ENCODE measurements at regions not wholly inside any gene's neighbourhood (a gene's known extent, or its start where the extent isn't known, plus 50 kb on each side); places are given as distances from the start of the nearest gene placed in this dataset.
"Not testable (repeated sequence)": the region's sequence is repeated elsewhere in the genome, so short reads cannot be mapped to it uniquely, and the experiment has no call there.

DNA sequence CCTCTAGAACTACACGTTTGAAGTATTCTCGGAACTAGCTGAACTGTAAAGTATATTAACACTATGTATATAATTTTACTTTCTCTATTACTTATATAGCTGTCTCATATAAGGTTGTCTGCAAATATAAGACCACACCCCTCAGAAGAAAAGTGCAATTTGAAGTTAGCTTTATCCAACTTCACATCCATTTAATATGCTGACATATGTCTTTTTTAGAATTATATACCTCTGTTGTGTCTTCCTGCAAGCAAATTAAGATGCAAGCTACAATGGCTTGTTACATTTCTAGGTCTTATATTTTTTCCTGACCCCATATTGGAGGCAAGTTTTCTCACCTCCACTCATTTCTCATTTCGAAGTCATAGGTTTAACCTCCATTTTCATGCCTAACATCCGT, 349.0 kb upstream of the AGA start:
- no peaks in the 10 kb centered on the region for H3K27me3 Mint-ChIP-seq (ENCODE audit: low read depth)
- no peaks in the 10 kb centered on the region for H3K4me1 Mint-ChIP-seq (ENCODE audit: low read depth)

DNA sequence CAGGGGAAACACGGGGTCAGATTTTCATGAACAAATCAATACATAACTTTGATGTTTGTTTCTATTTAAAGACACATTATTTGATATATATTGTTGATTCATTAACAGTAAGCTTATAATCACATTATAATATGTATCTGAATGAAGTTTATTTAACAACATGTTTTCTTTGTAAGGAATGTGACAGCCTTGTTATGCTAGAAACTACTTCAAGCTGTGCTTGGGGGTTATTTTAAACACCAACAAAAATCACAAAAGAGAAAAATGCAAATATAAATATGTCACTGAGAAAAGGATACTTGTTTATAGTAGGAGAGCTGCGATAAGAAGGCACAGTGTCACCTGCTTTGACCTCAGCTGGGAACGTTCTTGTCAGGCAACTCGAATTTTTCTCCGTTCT, 354.6 kb upstream of the AGA start:
- H3K4me1 Mint-ChIP-seq (ENCODE audit: low read depth), result no peaks in the 10 kb centered on the region

More for the DNA sequence above, 349.0 kb upstream of the AGA start:
- no peaks in the 10 kb centered on the region for H3K36me3 Mint-ChIP-seq (ENCODE audit: low read depth)
- no peaks in the 10 kb centered on the region for H3K9me3 Mint-ChIP-seq
- H3K4me3 Mint-ChIP-seq (ENCODE audit: low read depth), result no peak overlapping the region
- no peak overlapping the region for H3K27ac Mint-ChIP-seq
- intact Hi-C loops (cut with micrococcal nuclease), result no loop called here
- DNase-seq (ENCODE audit: low spot score), result no peak

DNA sequence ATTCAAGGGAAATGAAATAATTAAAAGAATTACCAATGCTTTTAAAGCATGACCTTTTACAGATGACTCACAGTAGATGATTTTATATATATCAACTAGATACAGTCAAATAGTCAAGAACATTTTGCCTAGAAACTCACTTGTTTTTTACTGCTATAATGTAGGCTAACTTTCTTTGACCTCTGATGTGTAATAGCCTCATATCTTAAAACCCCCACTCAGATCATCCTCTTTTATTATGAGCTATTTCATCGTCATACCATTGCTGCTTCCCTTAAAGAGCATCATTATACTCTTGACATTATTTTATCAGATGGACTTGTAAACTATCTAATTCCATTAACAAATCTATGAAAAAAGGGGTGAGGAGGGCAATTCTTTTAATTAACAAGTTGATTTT, 355.9 kb upstream of the AGA start:
- intact Hi-C loops (cut with micrococcal nuclease), result no loop called here
- Mint-ChIP-seq H3K4me3 (ENCODE audit: low read depth) (no peak overlapping the region), H3K9me3 (no peaks in the 10 kb centered on the region), H3K36me3 (ENCODE audit: low read depth) (no peaks in the 10 kb centered on the region), H3K4me1 (ENCODE audit: low read depth) (no peaks in the 10 kb centered on the region), H3K27ac (no peak overlapping the region), H3K27me3 (ENCODE audit: low read depth) (no peaks in the 10 kb centered on the region)
- no peak for DNase-seq (ENCODE audit: low spot score)

More for the DNA sequence above, 354.6 kb upstream of the AGA start:
- H3K9me3 Mint-ChIP-seq, result no peaks in the 10 kb centered on the region
- intact Hi-C loops (cut with micrococcal nuclease), result no loop called here
- H3K27ac Mint-ChIP-seq, result no peak overlapping the region
- no peaks in the 10 kb centered on the region for H3K27me3 Mint-ChIP-seq (ENCODE audit: low read depth)
- no peaks in the 10 kb centered on the region for H3K36me3 Mint-ChIP-seq (ENCODE audit: low read depth)
- no peak for DNase-seq (ENCODE audit: low spot score)
- no peak overlapping the region for H3K4me3 Mint-ChIP-seq (ENCODE audit: low read depth)

DNA sequence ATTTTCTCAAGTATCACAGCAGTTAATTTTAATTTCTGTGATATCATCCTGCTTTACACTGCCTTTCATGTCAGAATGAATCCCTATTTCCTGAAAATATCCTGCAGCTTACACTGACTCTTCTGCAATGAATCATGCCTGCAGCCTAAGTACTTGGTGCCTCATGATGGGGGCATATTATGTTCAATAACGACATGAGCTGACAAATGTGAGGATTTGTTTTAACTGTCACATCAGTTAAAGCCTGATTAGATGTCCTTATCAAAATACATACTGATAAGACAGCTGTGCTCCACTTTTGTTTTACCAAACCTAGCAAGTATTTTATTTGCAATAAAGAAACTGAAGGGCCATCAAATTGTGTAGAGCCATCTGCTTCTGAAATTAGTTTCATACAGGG, 359.9 kb upstream of the AGA start:
- no peaks in the 10 kb centered on the region for H3K4me1 Mint-ChIP-seq (ENCODE audit: low read depth)
- no peak for DNase-seq (ENCODE audit: low spot score)
- H3K4me3 Mint-ChIP-seq (ENCODE audit: low read depth), result no peak overlapping the region
- no peaks in the 10 kb centered on the region for H3K9me3 Mint-ChIP-seq
- intact Hi-C loops (cut with micrococcal nuclease), result no loop called here
- no peaks in the 10 kb centered on the region for H3K36me3 Mint-ChIP-seq (ENCODE audit: low read depth)
- H3K27me3 Mint-ChIP-seq (ENCODE audit: low read depth), result no peaks in the 10 kb centered on the region
- H3K27ac Mint-ChIP-seq, result no peak overlapping the region

DNA sequence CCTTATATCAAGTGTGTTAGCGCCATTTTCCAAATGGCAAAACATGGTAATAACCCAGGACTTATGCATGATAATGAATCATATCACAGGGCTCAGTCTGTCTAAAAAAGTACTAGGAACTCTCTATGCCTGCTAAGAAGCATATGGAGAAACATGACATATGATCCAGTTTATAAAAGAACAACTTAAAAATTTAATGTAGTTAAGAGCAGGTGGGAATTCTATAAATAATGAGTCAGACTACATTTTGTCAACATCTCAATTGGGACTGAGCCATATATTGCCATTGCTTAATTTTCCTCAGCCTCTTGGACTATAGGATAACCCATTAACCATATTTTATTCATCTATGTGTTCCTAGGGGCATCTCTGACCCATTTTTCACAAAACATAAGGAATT, 360.4 kb upstream of the AGA start:
- intact Hi-C loops (cut with micrococcal nuclease), result no loop called here
- no peak overlapping the region for H3K4me3 Mint-ChIP-seq (ENCODE audit: low read depth)
- no peak overlapping the region for H3K27ac Mint-ChIP-seq
- H3K4me1 Mint-ChIP-seq (ENCODE audit: low read depth), result no peaks in the 10 kb centered on the region
- no peaks in the 10 kb centered on the region for H3K9me3 Mint-ChIP-seq
- H3K27me3 Mint-ChIP-seq (ENCODE audit: low read depth), result no peaks in the 10 kb centered on the region
- DNase-seq (ENCODE audit: low spot score), result no peak
- no peaks in the 10 kb centered on the region for H3K36me3 Mint-ChIP-seq (ENCODE audit: low read depth)

DNA sequence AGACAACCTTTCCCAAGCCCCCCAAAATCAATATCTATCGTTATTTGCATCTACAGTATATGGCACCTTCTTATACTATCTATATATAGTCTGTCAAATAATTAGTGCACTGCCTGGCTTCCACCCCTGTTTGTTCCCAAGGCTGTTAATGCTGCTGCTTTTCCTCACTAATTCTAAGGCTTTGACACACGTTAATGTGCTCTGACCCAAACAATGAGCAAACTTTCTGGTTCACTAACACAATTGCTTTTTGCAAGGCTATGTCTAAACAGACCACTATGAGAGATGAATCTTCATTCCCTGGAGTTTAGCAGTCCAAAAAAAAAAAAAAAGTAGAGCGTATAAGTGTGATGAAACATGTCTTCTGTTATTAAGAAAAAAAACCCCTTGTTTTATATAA, 360.9 kb upstream of the AGA start:
- intact Hi-C loops (cut with micrococcal nuclease), result no loop called here
- Mint-ChIP-seq H3K9me3 (no peaks in the 10 kb centered on the region), H3K36me3 (ENCODE audit: low read depth) (no peaks in the 10 kb centered on the region), H3K4me1 (ENCODE audit: low read depth) (no peaks in the 10 kb centered on the region), H3K27me3 (ENCODE audit: low read depth) (no peaks in the 10 kb centered on the region), H3K4me3 (ENCODE audit: low read depth) (no peak overlapping the region), H3K27ac (no peak overlapping the region)
- no peak for DNase-seq (ENCODE audit: low spot score)

DNA sequence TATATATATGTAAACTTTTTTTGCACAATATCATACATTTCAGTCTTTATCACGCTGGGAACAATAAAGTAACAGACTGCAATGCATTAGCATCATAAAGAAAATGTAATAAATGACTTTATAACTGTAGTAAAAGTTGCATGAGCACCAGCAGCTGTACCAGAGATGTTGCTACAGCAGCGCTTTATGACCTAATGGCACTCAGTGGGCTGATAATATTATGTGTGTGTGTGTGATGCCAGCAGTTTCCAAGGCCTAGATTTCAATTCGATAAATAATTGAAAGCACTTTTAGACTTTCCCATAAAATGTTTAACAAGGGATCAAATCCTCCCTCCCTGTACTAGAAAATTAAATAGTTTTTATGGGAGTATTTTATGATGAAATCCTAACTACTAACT, 367.6 kb upstream of the AGA start:
- no peaks in the 10 kb centered on the region for H3K36me3 Mint-ChIP-seq (ENCODE audit: low read depth)
- no peaks in the 10 kb centered on the region for H3K4me1 Mint-ChIP-seq (ENCODE audit: low read depth)
- intact Hi-C loops (cut with micrococcal nuclease), result no loop called here
- H3K9me3 Mint-ChIP-seq, result no peaks in the 10 kb centered on the region
- H3K27me3 Mint-ChIP-seq (ENCODE audit: low read depth), result no peaks in the 10 kb centered on the region
- H3K4me3 Mint-ChIP-seq (ENCODE audit: low read depth), result no peak overlapping the region
- no peak for DNase-seq (ENCODE audit: low spot score)
- H3K27ac Mint-ChIP-seq, result no peak overlapping the region

DNA sequence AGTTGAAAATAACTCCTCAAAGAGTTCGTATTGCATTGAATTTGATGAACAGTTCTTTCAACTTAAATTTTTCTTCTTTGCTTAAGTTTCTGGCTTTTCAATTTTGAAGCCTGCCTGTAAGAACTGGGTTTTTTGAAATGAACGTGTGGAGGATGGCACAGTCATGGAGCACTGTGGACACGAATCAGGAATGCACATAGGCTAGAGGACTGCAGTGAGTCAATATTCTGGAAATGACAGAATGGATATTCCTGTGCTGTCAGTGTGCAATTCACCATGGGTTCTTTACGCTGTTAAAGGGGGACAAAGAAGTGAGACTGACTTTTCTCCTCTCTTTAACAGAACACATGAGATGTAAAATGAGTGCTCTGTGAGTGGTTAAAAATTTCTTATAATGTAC, 368.0 kb upstream of the AGA start:
- no peak overlapping the region for H3K27ac Mint-ChIP-seq
- no peak overlapping the region for H3K4me3 Mint-ChIP-seq (ENCODE audit: low read depth)
- no peaks in the 10 kb centered on the region for H3K27me3 Mint-ChIP-seq (ENCODE audit: low read depth)
- DNase-seq (ENCODE audit: low spot score), result no peak
- no peaks in the 10 kb centered on the region for H3K9me3 Mint-ChIP-seq
- intact Hi-C loops (cut with micrococcal nuclease), result no loop called here
- no peaks in the 10 kb centered on the region for H3K36me3 Mint-ChIP-seq (ENCODE audit: low read depth)
- H3K4me1 Mint-ChIP-seq (ENCODE audit: low read depth), result no peaks in the 10 kb centered on the region

DNA sequence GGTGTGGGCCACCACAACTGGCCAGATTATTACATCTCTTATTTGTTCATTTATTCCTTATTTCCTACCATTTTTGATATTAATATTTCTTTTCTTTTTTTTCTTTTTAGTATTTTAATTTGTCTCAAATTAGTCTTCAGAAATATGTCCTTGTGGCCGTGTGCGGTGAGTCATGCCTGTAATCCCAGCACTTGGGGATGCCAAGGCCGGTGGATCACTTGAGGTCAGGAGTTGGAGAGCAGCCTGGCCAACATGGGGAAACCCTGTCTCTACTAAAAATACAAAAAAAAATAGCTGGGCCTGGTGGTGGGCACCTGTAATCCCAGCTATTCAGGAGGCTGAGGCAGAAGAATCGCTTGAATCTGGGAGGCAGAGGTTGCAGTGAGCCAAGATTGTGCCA, 376.2 kb upstream of the AGA start:
- H3K4me3 Mint-ChIP-seq (ENCODE audit: low read depth); DNase-seq (ENCODE audit: low spot score); H3K4me1 Mint-ChIP-seq (ENCODE audit: low read depth); H3K36me3 Mint-ChIP-seq (ENCODE audit: low read depth); intact Hi-C loops (cut with micrococcal nuclease); H3K27ac Mint-ChIP-seq; H3K27me3 Mint-ChIP-seq (ENCODE audit: low read depth); H3K9me3 Mint-ChIP-seq: not testable (repeated sequence)

DNA sequence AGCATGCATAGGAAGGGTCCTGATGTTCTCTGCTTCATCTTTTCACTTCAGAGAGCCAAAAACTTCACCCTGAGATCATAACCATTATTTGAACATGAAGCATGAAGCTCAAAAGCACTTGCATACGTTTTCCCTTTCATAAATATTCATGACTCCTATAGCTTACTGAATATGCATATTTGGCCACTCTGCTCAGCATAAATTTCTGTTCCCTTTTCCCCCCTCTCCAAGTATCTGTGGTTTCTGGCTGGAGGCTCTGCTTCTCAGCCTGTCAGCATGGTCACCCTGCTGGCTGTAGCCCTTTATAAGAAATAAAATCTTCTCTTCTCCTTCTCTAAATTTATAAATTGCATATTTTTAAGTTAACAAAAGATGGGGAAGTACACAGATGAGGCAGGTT, 384.7 kb upstream of the AGA start:
- no peak overlapping the region for H3K27ac Mint-ChIP-seq
- no peaks in the 10 kb centered on the region for H3K4me1 Mint-ChIP-seq (ENCODE audit: low read depth)
- no peak for DNase-seq (ENCODE audit: low spot score)
- no peaks in the 10 kb centered on the region for H3K36me3 Mint-ChIP-seq (ENCODE audit: low read depth)
- H3K4me3 Mint-ChIP-seq (ENCODE audit: low read depth), result no peak overlapping the region
- H3K9me3 Mint-ChIP-seq, result peaks cover 4% of the 10 kb centered on the region
- intact Hi-C loops (cut with micrococcal nuclease), result no loop called here
- no peaks in the 10 kb centered on the region for H3K27me3 Mint-ChIP-seq (ENCODE audit: low read depth)

DNA sequence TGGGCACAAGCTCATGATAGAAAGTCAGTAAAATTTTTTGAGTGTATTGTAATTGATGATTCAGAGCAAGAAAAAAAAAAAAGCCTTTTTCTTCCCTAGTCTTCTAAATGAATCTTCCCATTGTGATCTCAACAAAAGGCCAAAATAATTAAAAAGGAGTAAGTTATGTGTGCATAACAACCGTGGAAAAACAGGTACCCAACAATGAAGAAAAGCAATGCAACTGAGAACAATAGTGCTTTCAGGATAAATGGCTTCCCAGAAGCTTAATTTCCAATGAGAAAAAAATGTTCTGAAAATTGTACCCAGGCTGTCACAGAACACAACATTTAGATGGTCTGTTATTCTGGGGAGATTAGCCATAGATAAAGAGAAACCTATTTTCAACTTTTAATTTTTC, 399.0 kb upstream of the AGA start:
- Mint-ChIP-seq H3K36me3 (ENCODE audit: low read depth) (no peaks in the 10 kb centered on the region), H3K4me1 (ENCODE audit: low read depth) (no peaks in the 10 kb centered on the region), H3K27ac (no peak overlapping the region), H3K4me3 (ENCODE audit: low read depth) (no peak overlapping the region), H3K27me3 (ENCODE audit: low read depth) (no peaks in the 10 kb centered on the region), H3K9me3 (no peaks in the 10 kb centered on the region)
- no peak for DNase-seq (ENCODE audit: low spot score)
- intact Hi-C loops (cut with micrococcal nuclease), result no loop called here

DNA sequence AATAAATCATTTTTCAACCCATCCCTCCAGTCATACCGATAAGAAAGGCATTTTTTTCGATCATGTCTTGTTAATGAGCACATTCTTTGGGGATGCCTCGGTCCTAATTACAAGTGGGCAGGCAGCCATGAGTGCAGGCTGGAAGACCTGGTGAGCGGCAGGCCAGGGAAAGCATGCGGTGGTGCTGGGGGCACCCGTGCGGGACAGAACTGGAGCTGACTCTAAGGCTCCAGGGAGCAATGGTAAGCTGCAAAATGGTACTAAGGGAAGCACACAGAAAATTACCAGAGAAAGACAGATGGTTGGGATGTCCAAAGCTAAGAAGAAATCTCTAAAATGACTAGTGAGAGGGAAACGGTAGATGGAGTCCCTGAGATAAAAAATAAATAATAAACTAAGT, 411.0 kb upstream of the AGA start:
- no peaks in the 10 kb centered on the region for H3K36me3 Mint-ChIP-seq (ENCODE audit: low read depth)
- peaks cover 8% of the 10 kb centered on the region for H3K9me3 Mint-ChIP-seq
- H3K4me1 Mint-ChIP-seq (ENCODE audit: low read depth), result no peaks in the 10 kb centered on the region
- H3K27me3 Mint-ChIP-seq (ENCODE audit: low read depth), result no peaks in the 10 kb centered on the region
- intact Hi-C loops (cut with micrococcal nuclease), result no loop called here
- H3K27ac Mint-ChIP-seq, result no peak overlapping the region
- DNase-seq (ENCODE audit: low spot score), result no peak
- no peak overlapping the region for H3K4me3 Mint-ChIP-seq (ENCODE audit: low read depth)

DNA sequence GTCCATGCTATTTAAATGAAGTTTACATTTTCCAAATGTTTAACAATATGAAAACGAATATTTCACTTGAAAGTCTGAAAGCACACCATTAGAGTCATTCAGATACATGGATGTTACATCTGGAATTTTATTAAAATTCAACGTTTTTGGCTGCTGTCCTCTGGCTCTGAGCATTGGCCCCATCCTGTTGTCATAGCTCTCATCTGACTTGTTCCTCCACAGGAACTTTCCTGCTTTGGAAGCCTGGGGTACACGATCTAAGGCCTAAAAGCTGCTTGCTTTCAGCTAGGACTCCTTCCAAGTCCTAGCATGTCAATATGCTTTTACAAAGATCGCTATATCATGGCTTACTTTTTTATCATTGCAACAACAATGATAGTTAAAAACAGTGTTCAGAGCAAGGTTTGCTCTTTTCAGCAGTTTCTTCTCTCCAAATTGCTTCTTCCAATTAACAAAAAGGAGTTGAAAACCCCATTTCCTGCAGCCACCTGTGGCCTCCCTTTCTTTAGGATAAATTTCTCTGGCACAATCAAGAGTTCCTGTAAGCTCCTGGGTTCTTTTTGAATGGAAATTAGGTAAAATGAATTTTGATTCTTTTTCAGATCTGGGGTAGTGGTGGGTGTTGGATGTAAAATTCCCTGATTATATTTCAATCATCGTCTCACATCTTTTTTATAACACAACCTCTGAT, 413.4 kb upstream of the AGA start:
- Mint-ChIP-seq H3K27me3 (ENCODE audit: low read depth) (no peaks in the 10 kb centered on the region), H3K36me3 (ENCODE audit: low read depth) (no peaks in the 10 kb centered on the region), H3K27ac (no peak overlapping the region), H3K4me1 (ENCODE audit: low read depth) (no peaks in the 10 kb centered on the region), H3K9me3 (peaks cover 8% of the 10 kb centered on the region), H3K4me3 (ENCODE audit: low read depth) (no peak overlapping the region)
- no peak for DNase-seq (ENCODE audit: low spot score)
- intact Hi-C loops (cut with micrococcal nuclease), result no loop called here

DNA sequence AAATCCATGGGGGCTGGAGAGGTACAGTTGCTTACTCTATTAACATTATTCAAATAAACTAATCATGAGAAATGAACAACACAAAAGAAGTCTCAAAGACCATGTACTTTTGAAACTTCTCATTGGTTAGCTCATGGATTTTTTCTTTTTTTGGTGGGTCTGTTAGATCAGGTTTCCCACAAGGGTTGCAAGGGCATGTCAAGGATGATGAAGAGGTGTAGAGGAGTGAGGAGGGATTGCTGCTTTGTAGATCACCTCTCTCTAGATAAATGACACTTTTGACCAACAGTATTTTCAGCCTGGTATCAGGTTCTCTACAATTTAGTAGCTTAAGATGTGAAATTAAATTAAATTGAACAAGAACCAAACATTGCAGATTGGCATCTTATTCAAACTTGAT, 417.9 kb upstream of the AGA start:
- Mint-ChIP-seq H3K27ac (no peak overlapping the region), H3K4me3 (ENCODE audit: low read depth) (no peak overlapping the region), H3K9me3 (no peaks in the 10 kb centered on the region), H3K36me3 (ENCODE audit: low read depth) (no peaks in the 10 kb centered on the region), H3K4me1 (ENCODE audit: low read depth) (no peaks in the 10 kb centered on the region), H3K27me3 (ENCODE audit: low read depth) (no peaks in the 10 kb centered on the region)
- intact Hi-C loops (cut with micrococcal nuclease), result no loop called here
- DNase-seq (ENCODE audit: low spot score), result no peak

Measured in activated T-helper 2 cell treated with anti-CD3 and anti-CD28 coated beads, Interferon-gamma antibody, Interleukin-2, Interleukin-4, amounts not matched to agents 10 μg/mL and 5 μg/mL and 100 μg/mL, durations not matched to agents 14 hours and 24 hours and 36 hours (primary cell).